DMS153 treated with DMSO at 0.1 percent for 48 hours (cell line): ENCODE measurements at regions not wholly inside any gene's neighbourhood (a gene's known extent, or its start where the extent isn't known, plus 50 kb on each side); places are given as distances from the start of the nearest gene placed in this dataset.
A peak's percentile ranks its signal among the peaks of the same experiment; 100 is the strongest.

Experiments used
- DNase-seq: peaks from one replicate; lab custom pipeline; 2025; ENCODE audit not compliant: unreplicated experiment; lab: John Stamatoyannopoulos, UW

DNA sequence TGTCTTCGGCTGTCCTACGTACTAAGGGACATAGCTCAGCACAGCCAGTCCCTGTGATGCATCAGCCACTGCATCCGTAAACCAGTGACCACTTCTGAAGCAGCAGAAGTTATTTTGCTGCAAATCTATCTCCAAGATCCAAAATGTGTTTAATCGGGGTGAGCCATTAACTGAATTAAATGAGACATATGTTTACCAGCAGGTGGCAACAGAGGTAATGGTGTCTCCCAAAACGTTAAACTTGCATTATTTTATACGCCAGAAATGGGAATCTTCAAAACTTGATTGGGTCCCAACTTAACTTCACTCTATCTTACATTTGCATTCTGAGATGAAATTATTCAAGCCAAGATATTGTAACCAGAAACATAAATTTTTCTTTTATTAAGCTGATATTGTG, 75.3 kb upstream of the BOC start:
- DNase-seq, result no peak

DNA sequence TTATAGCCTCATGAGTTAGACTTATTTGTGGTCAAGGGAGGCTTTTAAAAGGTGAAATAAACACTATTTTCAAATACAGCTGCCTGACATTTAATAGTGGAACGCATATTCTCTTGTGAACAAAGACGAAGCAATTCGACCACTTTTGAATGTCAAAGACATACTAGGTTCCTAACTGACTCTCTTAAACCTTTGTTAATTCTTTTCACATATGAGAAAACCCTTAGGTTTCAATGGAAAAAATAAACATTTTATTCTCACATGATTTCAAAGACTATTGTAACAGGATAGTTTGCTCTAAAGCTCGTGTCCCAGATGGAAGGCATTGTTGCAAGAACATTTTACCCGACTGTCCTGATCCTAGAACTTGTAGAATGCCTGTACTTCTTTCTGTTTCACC, 74.8 kb upstream of the BOC start:
- DNase-seq, result no peak

DNA sequence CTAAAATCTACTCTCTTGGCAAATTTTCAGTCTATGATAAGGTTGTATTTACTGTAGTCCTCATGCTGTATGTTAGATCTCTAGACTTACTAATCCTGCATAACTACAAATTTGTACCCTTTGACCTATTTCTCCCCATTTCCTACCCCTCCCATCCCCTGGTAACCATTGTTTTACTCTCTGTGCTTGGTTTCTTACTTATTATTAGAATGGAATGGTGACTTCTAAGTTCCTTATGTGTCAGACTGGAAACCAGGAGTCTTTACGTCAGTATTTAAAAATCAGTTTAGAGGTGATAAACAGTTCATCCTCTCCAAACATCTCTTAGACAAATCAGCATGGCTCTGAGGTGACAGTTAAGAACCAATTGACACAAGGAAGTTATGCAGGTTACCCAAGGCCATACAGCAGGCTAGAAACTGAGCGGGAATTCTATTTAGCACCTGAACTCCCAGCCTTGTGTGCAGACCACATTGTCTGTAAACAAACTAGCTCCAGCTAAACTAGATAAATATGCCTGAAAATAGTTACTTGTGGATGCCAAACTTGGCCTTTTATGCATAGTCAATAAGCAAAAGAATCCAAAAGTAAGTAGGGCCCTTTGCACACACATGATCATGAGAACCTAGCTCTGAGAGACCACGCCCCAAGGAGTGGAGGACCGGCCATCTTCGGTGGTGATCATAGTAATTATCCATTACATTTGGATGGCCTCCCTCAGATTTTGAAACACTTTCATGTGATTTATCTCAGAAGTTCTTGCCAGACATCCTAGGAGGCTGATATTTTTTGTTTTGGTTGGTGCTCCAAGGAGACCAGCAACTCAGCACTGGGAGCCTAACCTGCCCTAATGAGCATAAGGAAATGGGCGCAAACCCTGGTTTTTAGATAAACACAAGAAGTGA, 72.3 kb upstream of the BOC start:
- DNase-seq, result no peak

DNA sequence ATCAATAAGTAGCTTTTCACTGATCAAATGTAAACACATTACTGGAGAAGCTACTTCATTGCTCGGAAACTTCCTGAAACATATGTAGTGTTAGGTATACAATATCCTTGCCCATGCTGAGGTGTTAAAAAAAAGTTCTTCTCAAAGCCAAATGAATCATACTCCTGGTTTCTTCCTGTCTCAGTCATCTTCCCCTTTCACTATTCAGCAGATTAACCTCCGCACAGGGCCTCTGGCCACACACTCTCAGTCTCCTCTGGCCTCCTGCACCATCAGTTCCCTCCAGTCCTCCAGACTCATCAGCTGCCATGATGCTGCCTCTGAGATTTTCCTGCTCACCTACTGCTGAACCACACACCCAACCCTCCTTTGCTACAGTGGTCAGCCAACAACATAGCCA, 70.5 kb upstream of the BOC start:
- DNase-seq, result no peak

DNA sequence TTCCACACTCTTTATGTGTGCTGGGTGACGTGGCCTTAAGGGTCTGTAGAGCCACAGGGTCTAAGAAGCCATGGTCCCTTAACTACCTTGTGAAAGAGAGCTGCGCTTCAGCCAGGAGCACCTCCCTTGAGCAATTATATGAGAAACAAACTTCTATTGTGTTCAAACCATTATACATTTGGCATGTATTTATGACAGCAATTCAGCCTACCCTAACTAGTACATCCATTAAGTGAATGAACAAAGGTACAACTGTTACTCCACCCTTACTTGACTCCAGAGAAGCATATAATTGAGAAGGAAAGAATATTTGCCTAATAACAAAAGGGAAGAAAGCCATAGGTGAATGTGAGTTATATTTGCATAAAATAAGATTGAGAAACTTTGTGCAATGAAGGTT, 69.8 kb upstream of the BOC start:
- peak; percentile 63 for DNase-seq

DNA sequence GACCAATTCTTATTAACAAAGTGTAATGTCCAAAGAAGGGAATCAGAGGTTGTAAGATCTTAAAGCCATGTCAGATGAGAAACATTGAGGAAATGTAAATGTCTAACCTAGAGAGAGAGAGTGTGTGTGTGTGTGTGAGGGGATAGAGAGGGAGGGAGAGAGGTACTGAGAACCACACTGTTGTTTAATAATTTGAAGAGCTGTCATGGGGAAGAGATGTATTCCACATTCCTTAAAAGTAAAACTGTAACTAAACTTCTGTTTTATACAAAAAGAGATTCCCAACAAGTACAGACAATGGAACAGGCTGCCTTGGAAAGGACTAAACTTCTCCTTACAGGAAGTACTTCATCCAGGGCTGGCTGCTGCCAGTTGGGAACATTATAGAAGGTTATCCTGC, 68.9 kb upstream of the BOC start:
- DNase-seq, result no peak

DNA sequence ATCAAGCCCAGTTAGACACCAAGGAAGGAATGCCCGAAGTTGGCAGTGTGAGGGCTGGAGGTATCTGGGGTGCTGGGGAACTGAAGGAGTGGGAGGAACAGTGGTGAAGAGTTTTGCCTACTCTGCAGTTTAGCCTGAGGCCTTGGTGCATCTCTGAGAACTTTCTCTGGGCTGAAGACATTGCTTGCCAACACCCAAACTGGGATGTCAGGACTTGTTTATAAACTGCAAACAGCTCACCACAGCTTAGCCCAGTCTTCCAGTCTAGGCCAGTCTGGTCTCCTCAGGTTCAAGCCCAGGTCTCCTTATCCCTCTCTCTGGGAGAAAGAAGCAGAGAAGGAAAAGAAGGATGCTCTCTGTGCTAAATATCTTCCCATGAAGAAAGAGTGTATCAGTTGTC, 68.0 kb upstream of the BOC start:
- no peak for DNase-seq

DNA sequence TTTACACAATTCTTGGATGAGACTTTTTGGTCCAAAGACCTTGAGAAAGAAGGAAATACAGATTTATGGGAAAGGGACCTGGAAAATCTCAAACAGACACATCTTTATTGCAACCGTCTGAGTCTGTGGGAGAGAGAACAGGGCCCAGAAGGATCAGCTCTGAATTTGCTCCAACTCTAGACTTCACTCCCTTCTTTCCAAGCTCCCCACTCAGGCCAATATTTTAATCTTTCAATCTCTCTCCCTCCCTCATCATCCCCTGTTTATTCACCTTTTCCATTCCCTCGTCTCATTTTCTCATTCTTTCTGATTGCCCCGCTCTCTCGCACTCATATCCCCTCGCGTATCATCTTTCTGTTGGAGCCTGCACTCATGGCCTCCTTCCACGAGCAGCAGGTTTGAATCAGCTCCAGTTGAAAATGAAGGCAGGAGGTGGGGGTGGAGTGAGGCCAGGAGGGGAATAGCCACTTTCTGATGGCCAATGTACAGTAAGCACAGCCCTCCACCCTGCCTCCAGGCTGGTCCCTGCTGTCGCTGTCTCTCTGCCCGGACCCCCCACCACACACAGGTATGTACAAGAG, 63.6 kb upstream of the BOC start:
- no peak for DNase-seq

DNA sequence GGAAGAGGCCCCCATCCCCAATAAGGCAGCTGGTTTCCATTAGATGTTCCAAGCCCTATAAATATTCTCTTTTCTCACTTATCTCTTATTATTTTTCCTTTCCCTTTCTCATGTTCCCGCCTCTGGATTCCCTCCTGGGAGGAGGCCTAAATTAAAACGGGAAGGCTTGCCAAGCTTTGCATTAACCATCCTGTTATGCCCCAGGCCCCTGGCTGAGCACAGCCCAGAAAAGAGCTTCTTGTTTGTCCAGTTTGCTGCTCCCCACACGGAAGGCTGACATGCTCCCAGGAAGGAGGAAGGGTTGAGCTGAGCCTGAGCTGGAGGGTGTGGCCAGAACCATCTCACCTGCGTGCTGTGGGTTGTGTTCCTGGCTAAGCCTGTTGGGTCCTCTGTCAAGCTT, 63.1 kb upstream of the BOC start:
- peak; percentile 67 for DNase-seq

DNA sequence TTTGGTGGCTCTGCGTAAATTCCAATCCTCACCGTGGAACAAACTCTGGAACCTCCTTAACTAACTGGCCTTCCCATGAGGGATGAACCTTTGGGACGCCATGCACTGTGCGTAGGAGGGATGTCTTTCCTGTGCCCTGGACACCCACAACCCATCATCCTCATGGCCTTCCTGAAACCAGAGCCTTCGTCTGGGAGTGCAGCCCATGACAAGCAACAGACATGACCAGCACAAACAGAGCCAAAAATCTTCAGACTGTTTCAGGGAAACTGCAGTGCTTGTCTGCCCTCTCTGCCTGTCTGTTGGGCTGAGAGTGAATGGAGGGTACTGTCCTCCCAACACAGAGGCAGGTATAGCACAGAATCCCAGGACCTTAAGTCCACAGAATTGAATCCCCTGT, 61.1 kb upstream of the BOC start:
- DNase-seq, result no peak

DNA sequence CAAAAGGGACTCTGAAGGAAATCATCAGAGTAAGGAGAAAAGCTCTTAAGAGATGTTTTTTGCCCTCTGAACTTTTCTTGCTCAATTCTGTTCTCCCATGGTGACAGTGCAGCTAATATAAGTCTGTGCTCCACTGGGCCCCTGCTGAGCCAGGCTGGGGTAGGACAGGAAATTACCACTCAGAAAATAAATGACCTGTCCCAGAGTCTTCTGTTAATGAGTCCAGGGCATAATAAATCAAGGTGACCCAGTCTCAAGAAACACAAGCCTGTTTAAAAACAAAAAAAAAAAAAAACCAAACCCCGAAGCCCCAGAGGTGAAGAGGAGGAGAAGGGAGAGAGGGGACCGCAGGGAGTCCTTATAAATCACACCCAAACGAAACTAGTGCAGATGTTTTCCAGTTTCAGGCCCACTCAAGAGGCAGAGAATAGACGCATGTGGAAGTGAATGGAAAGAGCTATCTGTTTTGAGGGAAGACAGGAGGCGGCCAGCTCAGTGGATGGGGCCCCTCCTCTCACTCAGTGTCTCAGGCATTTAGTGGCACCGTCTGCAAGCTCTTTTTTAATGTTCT, 59.8 kb upstream of the BOC start:
- peak; percentile 69 for DNase-seq

DNA sequence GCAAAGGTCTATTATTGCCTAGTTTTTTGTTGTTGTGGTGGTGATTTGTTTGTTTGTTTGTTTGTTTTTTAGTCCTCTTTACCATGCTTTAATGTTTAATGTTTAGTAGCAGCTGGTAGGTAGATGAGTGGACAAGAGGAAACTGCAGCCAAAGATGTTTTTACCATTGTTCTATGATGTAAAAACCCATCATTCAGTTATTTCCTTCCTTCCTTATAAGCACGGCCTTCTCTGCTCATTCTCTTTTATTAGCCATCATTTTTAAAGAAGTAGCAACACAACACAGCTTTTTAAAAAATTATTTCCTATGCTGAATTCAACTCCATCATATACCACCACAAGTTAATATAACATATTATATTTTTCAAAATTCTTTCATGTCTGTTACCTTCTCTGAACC, 58.5 kb upstream of the BOC start:
- DNase-seq, result no peak

DNA sequence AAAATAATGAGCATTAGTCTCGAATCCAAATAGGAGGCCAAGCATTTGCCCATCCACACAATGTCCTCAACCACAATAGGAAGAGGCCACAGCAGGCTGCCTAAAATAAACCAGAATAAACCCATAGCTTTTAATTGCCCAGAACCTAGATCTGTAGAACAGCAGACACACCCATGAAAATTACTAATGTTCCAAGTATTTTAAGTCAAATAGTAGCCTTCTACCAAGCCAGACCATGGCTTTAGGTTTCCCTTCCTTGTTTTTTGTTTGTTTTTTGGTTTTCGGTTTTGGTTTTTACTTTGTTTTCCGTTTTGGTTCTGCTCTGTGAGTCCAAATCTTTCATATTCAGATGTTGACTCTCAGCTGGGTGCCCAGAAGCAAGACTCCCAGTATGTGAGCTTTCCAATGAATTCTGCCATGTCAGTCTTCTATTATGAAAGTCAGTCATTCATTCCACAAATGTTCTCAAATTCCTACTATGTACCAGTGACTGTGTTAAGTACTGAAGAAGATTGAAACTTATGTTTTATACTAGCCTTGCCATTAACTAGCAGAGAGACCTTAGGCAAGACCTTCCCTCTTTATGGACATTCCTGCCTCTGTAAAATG, 57.8 kb upstream of the BOC start:
- no peak for DNase-seq

DNA sequence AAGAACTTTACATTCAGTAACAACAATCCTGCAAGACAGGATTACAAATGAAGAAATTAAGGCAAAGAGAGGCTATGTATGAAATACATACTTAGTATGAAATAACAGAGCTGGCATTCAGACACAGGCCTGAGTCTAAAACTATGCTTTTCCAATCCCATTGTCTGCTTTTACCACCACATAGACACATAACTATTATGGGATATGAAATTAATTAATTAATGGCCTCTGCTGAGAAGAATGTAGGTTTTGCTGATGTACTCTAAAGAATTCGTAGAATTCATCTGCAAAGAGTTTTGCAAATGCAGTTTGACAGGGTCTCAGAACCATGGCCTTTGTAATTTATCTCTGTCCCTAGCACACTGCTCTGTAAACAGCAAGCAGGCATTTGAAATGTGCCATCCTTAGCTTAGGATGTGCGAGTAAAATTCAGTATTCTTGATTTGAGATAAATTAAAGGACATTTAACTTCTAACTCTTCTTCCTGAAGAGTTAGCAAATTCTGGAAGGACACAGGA, 54.5 kb upstream of the BOC start:
- no peak for DNase-seq

DNA sequence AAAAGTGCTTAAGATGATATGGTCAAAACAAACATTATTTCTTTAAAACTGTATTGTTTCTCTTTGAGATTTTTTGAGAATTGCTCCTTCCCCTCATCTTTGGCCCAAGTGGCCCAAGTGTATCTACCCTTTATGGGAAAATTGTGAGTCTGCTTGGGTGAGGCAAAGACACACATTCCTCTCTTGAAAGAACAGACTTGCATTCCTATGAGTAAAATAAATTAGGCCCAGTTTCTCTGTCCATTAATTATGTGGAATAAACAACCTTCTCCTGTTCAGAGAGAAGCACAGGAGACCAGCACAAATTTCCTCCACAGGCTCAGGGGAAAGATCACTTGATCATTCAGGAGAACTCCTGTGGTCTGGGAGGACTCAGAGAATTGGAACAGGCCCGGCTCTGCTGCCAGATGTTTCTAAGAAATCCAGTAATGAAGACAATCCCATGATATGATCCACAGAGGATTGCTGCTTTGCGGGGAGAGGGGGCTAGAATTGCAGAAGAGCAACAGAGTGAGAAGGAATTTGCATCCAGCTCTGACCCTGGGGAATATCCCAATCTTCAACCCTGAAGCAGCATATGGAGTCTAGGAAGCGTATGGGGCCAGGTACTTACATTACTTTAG, 53.8 kb upstream of the BOC start:
- DNase-seq, result no peak

DNA sequence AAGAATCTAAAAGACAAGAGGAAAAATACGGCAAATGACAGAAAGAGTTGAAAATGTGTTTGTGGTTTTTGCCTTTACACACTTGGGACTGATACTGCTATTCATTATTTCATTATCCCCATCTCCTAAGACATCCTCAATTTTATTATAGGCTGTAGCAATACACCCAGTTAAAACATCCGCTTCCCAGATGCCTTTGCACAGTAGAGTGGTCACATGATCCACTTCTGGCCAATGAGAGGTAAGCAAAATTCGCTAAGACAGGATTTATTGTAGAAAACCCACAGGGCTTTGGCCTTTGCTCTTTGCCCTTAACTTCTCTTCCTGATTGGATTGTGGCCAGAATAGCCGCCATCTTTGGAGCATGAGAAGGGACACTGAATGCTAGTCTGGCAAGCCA, 53.2 kb upstream of the BOC start:
- no peak for DNase-seq
